Neural progenitor cell (in vitro differentiated cells): ENCODE measurements at regions not wholly inside any gene's neighbourhood (a gene's known extent, or its start where the extent isn't known, plus 50 kb on each side); places are given as distances from the start of the nearest gene placed in this dataset.

Experiments
- DNase-seq: peaks from one replicate; pipeline ENCODE4 v3.0.0-alpha.2; 2016; ENCODE audit warnings: low spot score
- H2AFZ ChIP-seq: fragments of 200-600 bp; sonication (generic); replicated peaks from 2 replicates; pipeline ENCODE4 v1.6.1; 2016; ENCODE audit warnings: antibody characterized with exemption
- H3F3A ChIP-seq: fragments of 200-600 bp; sonication (generic); 2 replicates; pipeline ENCODE4 v1.6.1; 2016; ENCODE audit warnings: antibody characterized with exemption, low read depth
- H3K27ac ChIP-seq: fragments of 200-600 bp; sonication (generic); 2 replicates; pipeline ENCODE4 v1.5.1; 2016; ENCODE audit warnings: mild to moderate bottlenecking
- H3K27me3 ChIP-seq: fragments of 200-600 bp; sonication (generic); 2 replicates; pipeline ENCODE4 v1.6.1; 2016; ENCODE audit warnings: mild to moderate bottlenecking, moderate library complexity
- H3K36me3 ChIP-seq: fragments of 200-600 bp; sonication (generic); 2 replicates; pipeline ENCODE4 v1.5.1; 2016
- H3K4me1 ChIP-seq: fragments of 200-600 bp; sonication (generic); 2 replicates; pipeline ENCODE4 v1.6.1; 2016; ENCODE audit warnings: mixed run types
- H3K4me2 ChIP-seq: fragments of 200-600 bp; sonication (generic); 2 replicates; pipeline ENCODE4 v1.6.1; 2016
- H3K4me3 ChIP-seq: fragments of 200-600 bp; sonication (generic); 2 replicates; pipeline ENCODE4 v1.5.1; 2016
- H3K79me2 ChIP-seq: fragments of 200-600 bp; sonication (generic); 2 replicates; pipeline ENCODE4 v1.6.1; 2016; ENCODE audit warnings: low read depth
- H3K9ac ChIP-seq: fragments of 200-600 bp; sonication (generic); 2 replicates; pipeline ENCODE4 v1.6.1; 2016
- H3K9me3 ChIP-seq: fragments of 200-600 bp; sonication (generic); 2 replicates; pipeline ENCODE4 v1.5.1; 2016; ENCODE audit warnings: low read depth
- H4K20me1 ChIP-seq: fragments of 200-600 bp; sonication (generic); 2 replicates; pipeline ENCODE4 v1.6.1; 2016; ENCODE audit warnings: low read depth
- H3K27ac Mint-ChIP-seq: 3 replicates; pipeline ENCODE4 v1.8.0; 2021; ENCODE audit warnings: mixed read lengths
- H3K27me3 Mint-ChIP-seq: 2 replicates; pipeline ENCODE4 v1.8.0; 2022; ENCODE audit warnings: low read depth, mild to moderate bottlenecking, inconsistent platforms, moderate library complexity, mixed read lengths; ENCODE audit not compliant: insufficient read depth
- H3K36me3 Mint-ChIP-seq: 3 replicates; pipeline ENCODE4 v1.8.0; 2021; ENCODE audit warnings: mixed read lengths
- H3K4me1 Mint-ChIP-seq: 3 replicates; pipeline ENCODE4 v1.8.0; 2021; ENCODE audit warnings: mixed read lengths
- H3K4me3 Mint-ChIP-seq: 3 replicates; pipeline ENCODE4 v1.8.0; 2021; ENCODE audit warnings: mild to moderate bottlenecking, moderate library complexity, mixed read lengths
- H3K9me3 Mint-ChIP-seq: 3 replicates; pipeline ENCODE4 v1.8.0; 2020; ENCODE audit warnings: mixed read lengths
- CTCF ChIP-seq: fragments of 200-600 bp; sonication (generic); IDR thresholded peaks from 2 replicates; pipeline ENCODE4 v1.5.1; 2017; ENCODE audit warnings: antibody characterized with exemption, mild to moderate bottlenecking
- EZH2 ChIP-seq: fragments of 200-600 bp; sonication (generic); IDR thresholded peaks from 2 replicates; pipeline ENCODE4 v1.6.1; 2017; ENCODE audit warnings: antibody characterized with exemption, mild to moderate bottlenecking, moderate library complexity
- EZH2phosphoT487 ChIP-seq: fragments of 200-600 bp; sonication (generic); IDR thresholded peaks from 2 replicates; pipeline ENCODE4 v1.6.1; 2017; ENCODE audit warnings: antibody characterized with exemption

DNA sequence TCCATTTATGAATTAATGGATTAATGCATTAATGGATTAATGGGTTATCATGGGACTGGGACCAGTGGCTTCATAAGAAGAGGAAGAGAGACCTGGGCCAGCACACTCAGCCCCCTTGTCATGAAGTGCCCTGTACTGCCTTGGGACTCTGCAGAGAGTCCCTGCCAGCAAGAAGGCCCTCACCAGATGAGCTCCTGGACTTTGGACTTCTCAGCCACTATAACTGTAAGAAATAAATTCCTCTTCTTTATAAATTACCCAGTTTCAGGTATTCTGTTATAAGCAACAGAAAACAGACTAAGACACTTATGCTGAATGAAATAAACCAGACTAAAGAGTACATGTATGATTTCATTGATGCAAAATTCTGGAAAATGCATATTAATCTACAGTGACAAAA lies 119.4 kb upstream of the MSX1 start:
- TF ChIP-seq EZH2 (no peak), CTCF (no peak), EZH2phosphoT487 (no peak)
- H3K36me3 Mint-ChIP-seq: no peaks in the 10 kb centered on the region
- no peak overlapping the region for H3K27ac ChIP-seq
- H3K27me3 ChIP-seq: no peaks in the 10 kb centered on the region
- no peak overlapping the region for H3K4me3 Mint-ChIP-seq
- peaks cover 9% of the 10 kb centered on the region for H3K4me1 Mint-ChIP-seq
- H3K4me2 ChIP-seq: no peak overlapping the region
- DNase-seq: no peak
- H3K27me3 Mint-ChIP-seq: peaks cover 10% of the 10 kb centered on the region
- H3K36me3 ChIP-seq: no peaks in the 10 kb centered on the region
- no peak overlapping the region for H3K4me3 ChIP-seq
- no peaks in the 10 kb centered on the region for H4K20me1 ChIP-seq
- no peaks in the 10 kb centered on the region for H3F3A ChIP-seq
- no peaks in the 10 kb centered on the region for H3K4me1 ChIP-seq
- no peak overlapping the region for H3K9ac ChIP-seq
- no peak overlapping the region for H3K27ac Mint-ChIP-seq
- H3K9me3 ChIP-seq: no peaks in the 10 kb centered on the region
- no peaks in the 10 kb centered on the region for H3K79me2 ChIP-seq
- no peak overlapping the region for H2AFZ ChIP-seq
- peaks cover 10% of the 10 kb centered on the region for H3K9me3 Mint-ChIP-seq

DNA sequence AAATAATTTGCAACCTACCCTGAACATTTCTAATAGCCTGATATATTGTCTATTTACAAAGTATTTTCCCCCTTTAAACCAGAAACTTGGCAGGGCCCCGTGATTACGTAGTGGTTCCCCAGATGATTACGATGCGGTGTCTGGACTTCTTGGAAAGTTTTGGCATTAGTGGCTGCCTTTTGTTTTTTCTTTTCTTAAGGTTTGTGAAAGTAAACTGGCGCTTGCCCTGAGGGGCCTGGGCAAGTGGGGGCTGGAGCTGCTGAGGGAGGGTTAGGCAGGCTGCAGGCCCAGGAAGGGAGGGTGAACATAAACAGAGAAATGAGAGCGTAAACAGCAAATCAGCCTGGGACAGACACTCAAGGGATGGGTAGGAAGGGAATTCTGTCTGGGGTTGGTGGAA lies 123.6 kb upstream of the MSX1 start:
- Mint-ChIP-seq H3K4me1 (peaks cover 9% of the 10 kb centered on the region), H3K27ac (no peak overlapping the region), H3K36me3 (no peaks in the 10 kb centered on the region), H3K27me3 (peaks cover 16% of the 10 kb centered on the region), H3K9me3 (peaks cover 2% of the 10 kb centered on the region), H3K4me3 (no peak overlapping the region)
- no peak overlapping the region for H3K4me3 ChIP-seq
- no peak overlapping the region for H3K4me2 ChIP-seq
- H3K27ac ChIP-seq: no peak overlapping the region
- H3K27me3 ChIP-seq: no peaks in the 10 kb centered on the region
- TF ChIP-seq CTCF (no peak), EZH2phosphoT487 (no peak), EZH2 (no peak)
- H3F3A ChIP-seq: no peaks in the 10 kb centered on the region
- H3K9ac ChIP-seq: no peak overlapping the region
- no peaks in the 10 kb centered on the region for H3K79me2 ChIP-seq
- no peaks in the 10 kb centered on the region for H3K4me1 ChIP-seq
- H3K36me3 ChIP-seq: no peaks in the 10 kb centered on the region
- H2AFZ ChIP-seq: no peak overlapping the region
- no peaks in the 10 kb centered on the region for H3K9me3 ChIP-seq
- no peaks in the 10 kb centered on the region for H4K20me1 ChIP-seq
- DNase-seq: no peak

DNA sequence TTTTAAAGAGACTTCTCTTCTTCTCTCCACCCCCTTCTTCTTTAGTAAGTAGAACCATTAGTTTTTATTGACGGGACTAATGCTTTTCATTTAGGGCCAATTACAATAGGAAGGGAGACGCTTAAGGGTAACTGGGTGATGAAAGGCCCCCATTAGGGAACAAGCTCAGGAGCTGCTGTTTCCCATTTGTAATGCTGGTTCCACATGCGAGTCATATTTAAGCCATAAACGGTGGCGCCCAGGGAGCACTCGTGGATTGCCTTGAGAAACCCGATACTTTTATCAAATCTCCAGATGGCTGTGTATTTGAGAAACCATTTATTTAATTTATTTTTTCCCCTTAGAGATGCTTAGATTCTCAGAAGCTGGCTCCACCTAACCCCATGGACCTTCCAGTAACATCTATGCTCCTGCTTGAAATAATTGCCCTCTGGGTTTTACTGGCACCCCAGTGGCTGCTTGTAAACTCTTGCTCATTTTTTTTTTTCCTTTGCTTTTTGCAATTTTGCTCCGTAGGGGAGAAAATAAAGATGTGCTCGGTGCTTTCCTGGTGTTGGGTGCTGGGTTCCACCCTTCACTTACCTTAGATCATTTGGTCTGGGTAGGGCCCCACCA lies 124.2 kb upstream of the MSX1 start:
- Histone ChIP-seq H4K20me1 (no peaks in the 10 kb centered on the region), H3K36me3 (no peaks in the 10 kb centered on the region), H3K4me3 (no peak overlapping the region), H2AFZ (no peak overlapping the region), H3K79me2 (no peaks in the 10 kb centered on the region), H3K9me3 (no peaks in the 10 kb centered on the region), H3K27ac (no peak overlapping the region), H3K4me1 (no peaks in the 10 kb centered on the region), H3F3A (no peaks in the 10 kb centered on the region), H3K27me3 (no peaks in the 10 kb centered on the region), H3K4me2 (no peak overlapping the region), H3K9ac (no peak overlapping the region)
- peaks cover 2% of the 10 kb centered on the region for H3K9me3 Mint-ChIP-seq
- TF ChIP-seq EZH2phosphoT487 (no peak), CTCF (no peak), EZH2 (no peak)
- no peak overlapping the region for H3K27ac Mint-ChIP-seq
- peaks cover 15% of the 10 kb centered on the region for H3K27me3 Mint-ChIP-seq
- no peak for DNase-seq
- no peaks in the 10 kb centered on the region for H3K36me3 Mint-ChIP-seq
- no peak overlapping the region for H3K4me3 Mint-ChIP-seq
- peaks cover 9% of the 10 kb centered on the region for H3K4me1 Mint-ChIP-seq
